HepG2 (cell line): ENCODE measurements at regions not wholly inside any gene's neighbourhood (a gene's known extent, or its start where the extent isn't known, plus 50 kb on each side); places are given as distances from the start of the nearest gene placed in this dataset.
A peak's percentile ranks its signal among the peaks of the same experiment; 100 is the strongest.

ENCODE experiments used
- CSRNP2 ChIP-seq: sonication (generic); formaldehyde crosslinking; conservative IDR thresholded peaks from 2 replicates; pipeline ENCODE4 v1.8.0; 2022; ENCODE audit warnings: low read depth, missing genetic modification reagents
- ETV5 ChIP-seq: IDR thresholded peaks from 2 replicates; pipeline ENCODE4 v1.6.1; 2018; ENCODE audit warnings: missing biosample characterization, missing genetic modification reagents, inconsistent platforms, borderline replicate concordance
- GABPA ChIP-seq, 2 experiments: IDR thresholded peaks; 2 replicates each; pipeline ENCODE4 v1.6.1; 2011 to 2016; ENCODE audit warnings: low read depth in 2 of 2, low read length in 1 of 2, missing biosample characterization in 1 of 2, missing genetic modification characterization in 1 of 2
- HNRNPUL1 ChIP-seq: fragments of 200-400 bp; formaldehyde crosslinking; IDR thresholded peaks from 2 replicates; pipeline ENCODE4 v1.6.1; 2017; ENCODE audit warnings: low read depth, mild to moderate bottlenecking, low read length, moderate library complexity
- NFYB ChIP-seq: sonication (generic); formaldehyde crosslinking; IDR thresholded peaks from 2 replicates; pipeline ENCODE4 v1.4.0; 2020; ENCODE audit warnings: missing genetic modification reagents
- POLR2AphosphoS5 ChIP-seq: IDR thresholded peaks from 2 replicates; pipeline ENCODE4 v1.6.1; 2012; ENCODE audit warnings: low read depth, low read length
- TFDP2 ChIP-seq: sonication (generic); formaldehyde crosslinking; IDR thresholded peaks from 2 replicates; pipeline ENCODE4 v1.4.0; 2020; ENCODE audit warnings: missing genetic modification reagents
- THAP11 ChIP-seq: IDR thresholded peaks from 2 replicates; pipeline ENCODE4 v1.6.1; 2016; ENCODE audit warnings: missing biosample characterization, missing genetic modification reagents
- ZHX1 ChIP-seq: sonication (generic); formaldehyde crosslinking; IDR thresholded peaks from 2 replicates; pipeline ENCODE4 v1.8.1; 2022; ENCODE audit warnings: low read depth, mild to moderate bottlenecking, missing genetic modification reagents
- ZNF121 ChIP-seq: sonication (generic); formaldehyde crosslinking; IDR thresholded peaks from 2 replicates; pipeline ENCODE4 v1.5.0; 2020; ENCODE audit warnings: mild to moderate bottlenecking, missing genetic modification reagents
- ZNF138 ChIP-seq: sonication (generic); formaldehyde crosslinking; IDR thresholded peaks from 2 replicates; pipeline ENCODE4 v1.5.0; 2020; ENCODE audit warnings: mild to moderate bottlenecking, low read depth, missing genetic modification reagents
- ZNF143 ChIP-seq: sonication (generic); formaldehyde crosslinking; IDR thresholded peaks from 2 replicates; pipeline ENCODE4 v1.4.0; 2020; ENCODE audit warnings: missing genetic modification reagents
- ZNF431 ChIP-seq: sonication (generic); formaldehyde crosslinking; IDR thresholded peaks from 2 replicates; pipeline ENCODE4 v1.9.0; 2022; ENCODE audit warnings: missing genetic modification reagents, low read depth, mild to moderate bottlenecking, borderline replicate concordance
- ZNF468 ChIP-seq: sonication (generic); formaldehyde crosslinking; IDR thresholded peaks from 2 replicates; pipeline ENCODE4 v1.8.0; 2022; ENCODE audit warnings: mild to moderate bottlenecking, moderate library complexity, missing genetic modification reagents
- ZNF709 ChIP-seq: sonication (generic); formaldehyde crosslinking; IDR thresholded peaks from 2 replicates; pipeline ENCODE4 v1.5.0; 2020; ENCODE audit warnings: mild to moderate bottlenecking, missing genetic modification reagents
- ZNF740 ChIP-seq: sonication (generic); formaldehyde crosslinking; IDR thresholded peaks from 2 replicates; pipeline ENCODE4 v1.4.0; 2020; ENCODE audit warnings: missing genetic modification reagents
- ZNF883 ChIP-seq: sonication (generic); formaldehyde crosslinking; IDR thresholded peaks from 2 replicates; pipeline ENCODE4 v1.5.1; 2020; ENCODE audit warnings: mild to moderate bottlenecking, missing genetic modification reagents; ENCODE audit errors: not compliant biosample characterization
- TF ChIP-seq, protein P1 (sequence below): sonication (generic); formaldehyde crosslinking; conservative IDR thresholded peaks from 2 replicates; pipeline ENCODE4 v1.8.0; 2022; ENCODE audit warnings: missing genetic modification reagents
- TF ChIP-seq, protein P2 (sequence below): sonication (generic); formaldehyde crosslinking; IDR thresholded peaks from 2 replicates; pipeline ENCODE4 v1.4.0; 2020; ENCODE audit warnings: missing genetic modification reagents
- TF ChIP-seq, protein P3 (sequence below): IDR thresholded peaks from 2 replicates; pipeline ENCODE4 v1.6.1; 2016; ENCODE audit warnings: missing genetic modification reagents, missing compliant biosample characterization

- TF ChIP-seq, protein P1, sequence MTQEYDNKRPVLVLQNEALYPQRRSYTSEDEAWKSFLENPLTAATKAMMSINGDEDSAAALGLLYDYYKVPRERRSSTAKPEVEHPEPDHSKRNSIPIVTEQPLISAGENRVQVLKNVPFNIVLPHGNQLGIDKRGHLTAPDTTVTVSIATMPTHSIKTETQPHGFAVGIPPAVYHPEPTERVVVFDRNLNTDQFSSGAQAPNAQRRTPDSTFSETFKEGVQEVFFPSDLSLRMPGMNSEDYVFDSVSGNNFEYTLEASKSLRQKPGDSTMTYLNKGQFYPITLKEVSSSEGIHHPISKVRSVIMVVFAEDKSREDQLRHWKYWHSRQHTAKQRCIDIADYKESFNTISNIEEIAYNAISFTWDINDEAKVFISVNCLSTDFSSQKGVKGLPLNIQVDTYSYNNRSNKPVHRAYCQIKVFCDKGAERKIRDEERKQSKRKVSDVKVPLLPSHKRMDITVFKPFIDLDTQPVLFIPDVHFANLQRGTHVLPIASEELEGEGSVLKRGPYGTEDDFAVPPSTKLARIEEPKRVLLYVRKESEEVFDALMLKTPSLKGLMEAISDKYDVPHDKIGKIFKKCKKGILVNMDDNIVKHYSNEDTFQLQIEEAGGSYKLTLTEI (CRISPR knock-in tag) = no peak
- TF ChIP-seq ZNF740 (CRISPR knock-in tag) (no peak), ZNF431 (CRISPR knock-in tag) (no peak), ZNF138 (no peak), CSRNP2 (CRISPR knock-in tag) (no peak), ZNF143 (CRISPR knock-in tag) (peak; percentile 86), NFYB (peak; percentile 61), HNRNPUL1 (no peak), ZNF709 (CRISPR knock-in tag) (no peak), POLR2AphosphoS5 (no peak), GABPA (IDR thresholded peaks at IDR 0.05; ENCODE audit: low read depth, low read length) (peak; percentile 16; the same call in 1 of the 2 replicates), GABPA (CRISPR knock-in tag; IDR thresholded peaks at IDR 0.05; ENCODE audit: low read depth) (peak; percentile 70), ZNF468 (no peak), TFDP2 (CRISPR knock-in tag) (no peak), ZHX1 (CRISPR knock-in tag) (no peak), THAP11 (peak; percentile 96), ETV5 (CRISPR knock-in tag) (no peak), ZNF883 (CRISPR knock-in tag) (no peak), ZNF121 (CRISPR knock-in tag) (no peak)
- TF ChIP-seq, protein P2, sequence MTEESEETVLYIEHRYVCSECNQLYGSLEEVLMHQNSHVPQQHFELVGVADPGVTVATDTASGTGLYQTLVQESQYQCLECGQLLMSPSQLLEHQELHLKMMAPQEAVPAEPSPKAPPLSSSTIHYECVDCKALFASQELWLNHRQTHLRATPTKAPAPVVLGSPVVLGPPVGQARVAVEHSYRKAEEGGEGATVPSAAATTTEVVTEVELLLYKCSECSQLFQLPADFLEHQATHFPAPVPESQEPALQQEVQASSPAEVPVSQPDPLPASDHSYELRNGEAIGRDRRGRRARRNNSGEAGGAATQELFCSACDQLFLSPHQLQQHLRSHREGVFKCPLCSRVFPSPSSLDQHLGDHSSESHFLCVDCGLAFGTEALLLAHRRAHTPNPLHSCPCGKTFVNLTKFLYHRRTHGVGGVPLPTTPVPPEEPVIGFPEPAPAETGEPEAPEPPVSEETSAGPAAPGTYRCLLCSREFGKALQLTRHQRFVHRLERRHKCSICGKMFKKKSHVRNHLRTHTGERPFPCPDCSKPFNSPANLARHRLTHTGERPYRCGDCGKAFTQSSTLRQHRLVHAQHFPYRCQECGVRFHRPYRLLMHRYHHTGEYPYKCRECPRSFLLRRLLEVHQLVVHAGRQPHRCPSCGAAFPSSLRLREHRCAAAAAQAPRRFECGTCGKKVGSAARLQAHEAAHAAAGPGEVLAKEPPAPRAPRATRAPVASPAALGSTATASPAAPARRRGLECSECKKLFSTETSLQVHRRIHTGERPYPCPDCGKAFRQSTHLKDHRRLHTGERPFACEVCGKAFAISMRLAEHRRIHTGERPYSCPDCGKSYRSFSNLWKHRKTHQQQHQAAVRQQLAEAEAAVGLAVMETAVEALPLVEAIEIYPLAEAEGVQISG (CRISPR knock-in tag) = no peak
- TF ChIP-seq, protein P3, sequence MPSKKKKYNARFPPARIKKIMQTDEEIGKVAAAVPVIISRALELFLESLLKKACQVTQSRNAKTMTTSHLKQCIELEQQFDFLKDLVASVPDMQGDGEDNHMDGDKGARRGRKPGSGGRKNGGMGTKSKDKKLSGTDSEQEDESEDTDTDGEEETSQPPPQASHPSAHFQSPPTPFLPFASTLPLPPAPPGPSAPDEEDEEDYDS (CRISPR knock-in tag) = no peak
These were observed 55.9 kb upstream of the KLF13 start (continued) for GRCh38 chr15:31270767-31271166.
